PC-9 (cell line): ENCODE measurements at regions not wholly inside any gene's neighbourhood (a gene's known extent, or its start where the extent isn't known, plus 50 kb on each side); places are given as distances from the start of the nearest gene placed in this dataset.
A peak's percentile ranks its signal among the peaks of the same experiment; 100 is the strongest.

Source experiments
- BruUV-seq: library from RNA; stranded (reverse); fragments of 400-500 nt; replicated peaks from 2 replicates; lab custom pipeline; 2021; lab: Mats Ljungman, UMichigan
- CTCF ChIA-PET: fragments of 300-600 bp; sonication (Branson Sonifier 250); formaldehyde crosslinking; loops from one replicate; lab custom pipeline; 2022; ENCODE audit warnings: antibody characterized with exemption; lab: Charles Lee
- POLR2A ChIA-PET: fragments of 300-600 bp; sonication (Branson Sonifier 250); formaldehyde crosslinking; loops from one replicate; lab custom pipeline; 2022; ENCODE audit warnings: antibody characterized with exemption; ENCODE audit not compliant: unreplicated experiment; lab: Charles Lee
- DNase-seq, 2 experiments: peaks; one replicate each; pipeline versions ENCODE4 v3.0.0 to v3.0.0-alpha.2; 2015 to 2022; ENCODE audit warnings: mixed read lengths in 1 of 2
- H2AFZ ChIP-seq: fragments of 200-600 bp; sonication (generic); 2 replicates; pipeline ENCODE4 v1.8.1; 2017; ENCODE audit warnings: antibody characterized with exemption
- H3F3A ChIP-seq: fragments of 200-600 bp; sonication (generic); 2 replicates; pipeline ENCODE4 v1.8.1; 2017; ENCODE audit warnings: antibody characterized with exemption, mild to moderate bottlenecking, low read depth; ENCODE audit not compliant: insufficient read depth
- H3K27ac ChIP-seq: fragments of 200-600 bp; sonication (generic); 2 replicates; pipeline ENCODE4 v1.6.1; 2016; ENCODE audit warnings: mixed run types
- H3K27me3 ChIP-seq: fragments of 200-600 bp; sonication (generic); 2 replicates; pipeline ENCODE4 v1.6.1; 2016; ENCODE audit warnings: low read depth, mixed run types; ENCODE audit not compliant: insufficient read depth
- H3K36me3 ChIP-seq: fragments of 200-600 bp; sonication (generic); 2 replicates; pipeline ENCODE4 v1.6.1; 2016; ENCODE audit warnings: low read depth, mixed run types
- H3K4me1 ChIP-seq: fragments of 200-600 bp; sonication (generic); replicated peaks from 2 replicates; pipeline ENCODE4 v1.6.1; 2016; ENCODE audit warnings: mixed run types; ENCODE audit not compliant: insufficient read depth
- H3K4me2 ChIP-seq: fragments of 200-600 bp; sonication (generic); 2 replicates; pipeline ENCODE4 v1.6.1; 2017; ENCODE audit warnings: mixed run types
- H3K4me3 ChIP-seq: fragments of 200-600 bp; sonication (generic); 2 replicates; pipeline ENCODE4 v1.6.1; 2016; ENCODE audit warnings: mixed run types
- H3K79me2 ChIP-seq: fragments of 200-600 bp; sonication (generic); 2 replicates; pipeline ENCODE4 v1.6.1; 2017; ENCODE audit warnings: low read depth, mixed run types
- H3K9me2 ChIP-seq: fragments of 200-600 bp; sonication (generic); 2 replicates; pipeline ENCODE4 v1.8.1; 2017; ENCODE audit warnings: mild to moderate bottlenecking; ENCODE audit not compliant: insufficient read depth
- H3K9me3 ChIP-seq: fragments of 200-600 bp; sonication (generic); 2 replicates; pipeline ENCODE4 v1.8.1; 2016; ENCODE audit warnings: low read depth; ENCODE audit not compliant: insufficient read depth
- H4K20me1 ChIP-seq: fragments of 200-600 bp; sonication (generic); 2 replicates; pipeline ENCODE4 v1.8.1; 2017; ENCODE audit not compliant: insufficient read depth
- EZH2 ChIP-seq: fragments of 200-600 bp; sonication (generic); IDR thresholded peaks from 2 replicates; pipeline ENCODE4 v1.8.0; 2017; ENCODE audit warnings: antibody characterized with exemption, low read depth
- intact Hi-C: fragments of 100-400 bp; cut with micrococcal nuclease; formaldehyde crosslinking; loops from one replicate; pipeline ENCODE4 v1.10.0; 2022; ENCODE audit not compliant: unreplicated experiment
- TF ChIP-seq, protein P1 (sequence below): fragments of 200-600 bp; sonication (generic); conservative IDR thresholded peaks from 2 replicates; pipeline ENCODE4 v1.6.1; 2017; ENCODE audit warnings: mixed run types, antibody characterized with exemption, mild to moderate bottlenecking, moderate library complexity

DNA sequence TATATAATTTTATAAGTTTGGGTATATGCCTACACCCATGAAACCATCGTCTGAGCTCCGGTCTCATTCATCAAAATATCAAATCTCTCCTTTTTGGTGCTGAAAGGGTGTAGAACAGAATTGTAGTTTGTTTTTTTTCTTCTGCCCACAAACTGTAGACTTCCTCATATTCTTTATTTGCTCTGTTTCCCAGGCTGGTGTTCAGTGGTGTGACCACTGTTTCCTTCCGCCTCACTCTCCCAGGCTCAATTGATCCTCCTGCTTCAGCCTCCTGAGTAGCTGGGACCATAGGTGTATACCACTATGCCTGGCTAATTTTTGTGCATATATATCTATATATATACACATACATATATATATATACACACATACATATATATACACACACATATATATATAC, 139.6 kb upstream of the HCRTR2 start:
- ChIA-PET POLR2A (no interaction called here), CTCF (no interaction called here)
- Histone ChIP-seq H4K20me1 (no peaks in the 10 kb centered on the region), H3K27me3 (no peaks in the 10 kb centered on the region), H3K4me1 (0 out of 2 replicates have a peak, but pooled peaks cover 3% of the 10 kb centered on the region), H3K36me3 (no peaks in the 10 kb centered on the region), H2AFZ (no peak overlapping the region), H3K27ac (no peak overlapping the region), H3K4me2 (no peak overlapping the region), H3F3A (no peaks in the 10 kb centered on the region; the same call in 1 of the 2 replicates), H3K79me2 (no peaks in the 10 kb centered on the region), H3K9me2 (no peaks in the 10 kb centered on the region), H3K4me3 (no peak overlapping the region), H3K9me3 (no peaks in the 10 kb centered on the region)
- BruUV-seq, result no TSS peak
- no peak for DNase-seq
- intact Hi-C loops, result no loop called here
- no peak for TF ChIP-seq EZH2
- TF ChIP-seq, protein P1, sequence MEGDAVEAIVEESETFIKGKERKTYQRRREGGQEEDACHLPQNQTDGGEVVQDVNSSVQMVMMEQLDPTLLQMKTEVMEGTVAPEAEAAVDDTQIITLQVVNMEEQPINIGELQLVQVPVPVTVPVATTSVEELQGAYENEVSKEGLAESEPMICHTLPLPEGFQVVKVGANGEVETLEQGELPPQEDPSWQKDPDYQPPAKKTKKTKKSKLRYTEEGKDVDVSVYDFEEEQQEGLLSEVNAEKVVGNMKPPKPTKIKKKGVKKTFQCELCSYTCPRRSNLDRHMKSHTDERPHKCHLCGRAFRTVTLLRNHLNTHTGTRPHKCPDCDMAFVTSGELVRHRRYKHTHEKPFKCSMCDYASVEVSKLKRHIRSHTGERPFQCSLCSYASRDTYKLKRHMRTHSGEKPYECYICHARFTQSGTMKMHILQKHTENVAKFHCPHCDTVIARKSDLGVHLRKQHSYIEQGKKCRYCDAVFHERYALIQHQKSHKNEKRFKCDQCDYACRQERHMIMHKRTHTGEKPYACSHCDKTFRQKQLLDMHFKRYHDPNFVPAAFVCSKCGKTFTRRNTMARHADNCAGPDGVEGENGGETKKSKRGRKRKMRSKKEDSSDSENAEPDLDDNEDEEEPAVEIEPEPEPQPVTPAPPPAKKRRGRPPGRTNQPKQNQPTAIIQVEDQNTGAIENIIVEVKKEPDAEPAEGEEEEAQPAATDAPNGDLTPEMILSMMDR, result no peak

DNA sequence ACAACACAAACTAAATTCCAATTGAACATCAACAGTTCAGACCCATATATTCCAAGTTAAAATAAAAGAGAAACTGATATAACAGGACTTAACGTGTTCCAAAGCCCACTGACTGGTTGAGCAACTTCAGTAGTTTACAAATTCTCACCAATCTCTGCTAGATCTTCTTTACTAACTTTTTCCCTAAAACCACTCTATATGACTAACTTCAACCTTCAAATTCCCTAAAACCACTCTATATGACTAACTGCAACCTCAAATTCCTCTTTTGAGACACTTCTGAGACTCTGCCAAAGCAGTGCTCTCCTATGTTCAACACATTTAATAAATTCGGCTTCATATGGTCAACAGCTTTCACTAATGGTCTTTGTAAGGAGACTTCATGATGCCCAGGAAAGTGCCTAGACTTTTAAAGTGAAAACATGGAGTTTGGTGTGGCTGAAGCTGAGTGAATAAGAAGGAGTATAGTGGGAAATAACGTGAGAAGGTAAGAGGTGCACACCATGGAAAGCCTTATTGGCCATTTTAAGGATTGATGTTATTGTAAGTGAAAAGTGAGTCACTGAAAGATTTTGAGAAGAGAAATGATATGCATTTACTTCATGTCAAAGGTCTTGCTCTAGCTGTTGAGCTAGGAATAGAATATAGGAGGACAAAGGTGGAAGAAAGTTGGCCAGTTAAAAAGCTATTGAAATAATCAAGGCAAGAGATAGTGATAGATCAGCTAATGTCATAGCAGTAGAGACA, 134.0 kb upstream of the HCRTR2 start:
- H4K20me1 ChIP-seq, result no peaks in the 10 kb centered on the region
- H3K9me2 ChIP-seq, result no peaks in the 10 kb centered on the region
- H3K4me1 ChIP-seq, result peaks cover 12% of the 10 kb centered on the region
- ChIA-PET POLR2A (no interaction called here), CTCF (no interaction called here)
- H3K27me3 ChIP-seq, result no peaks in the 10 kb centered on the region
- peak overlapping the region; percentile 63; the same call in 1 of the 2 replicates for H2AFZ ChIP-seq
- peak overlapping the region; percentile 43 for H3K4me2 ChIP-seq
- no TSS peak for BruUV-seq
- H3K9me3 ChIP-seq, result no peaks in the 10 kb centered on the region
- no peaks in the 10 kb centered on the region for H3K36me3 ChIP-seq
- DNase-seq, result peak in 1 of 2 experiments; percentile 38
- no peaks in the 10 kb centered on the region for H3K79me2 ChIP-seq
- no peak overlapping the region for H3K4me3 ChIP-seq
- no peaks in the 10 kb centered on the region; the same call in 1 of the 2 replicates for H3F3A ChIP-seq
- intact Hi-C loops, result no loop called here
- TF ChIP-seq, protein P1, result no peak
- TF ChIP-seq EZH2, result no peak
- no peak overlapping the region for H3K27ac ChIP-seq

DNA sequence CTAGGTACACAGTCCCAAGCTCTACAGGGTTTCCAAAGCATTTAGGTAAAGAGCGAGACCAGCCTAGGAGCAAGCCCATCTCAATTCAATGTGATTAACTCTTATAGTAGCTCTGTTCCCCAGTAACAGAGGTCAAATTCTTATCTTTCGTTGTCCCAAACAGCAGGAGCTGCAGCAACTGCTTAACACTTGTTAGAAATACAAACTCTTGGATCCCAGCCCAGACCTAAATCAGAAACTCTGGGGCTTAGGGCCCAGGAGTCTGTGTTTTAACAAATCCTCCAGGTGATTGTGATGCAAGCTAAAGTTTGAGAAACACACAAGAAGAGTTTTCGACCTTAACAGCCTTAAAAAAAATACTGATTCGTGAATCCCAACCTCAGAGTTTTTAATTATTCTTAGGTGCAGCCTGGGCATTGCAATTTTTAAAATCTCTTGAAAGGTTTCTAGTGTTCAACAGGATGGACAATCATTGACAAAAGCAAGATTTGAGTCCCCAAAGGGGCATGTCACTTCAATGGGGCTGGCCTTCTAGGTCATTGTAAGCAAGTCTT, 127.4 kb upstream of the HCRTR2 start:
- H3F3A ChIP-seq, result no peaks in the 10 kb centered on the region; the same call in 1 of the 2 replicates
- H4K20me1 ChIP-seq, result no peaks in the 10 kb centered on the region
- no peak overlapping the region for H3K4me3 ChIP-seq
- intact Hi-C loops, result no loop called here
- no peaks in the 10 kb centered on the region for H3K9me3 ChIP-seq
- no peak overlapping the region for H3K27ac ChIP-seq
- ChIA-PET POLR2A (no interaction called here), CTCF (no interaction called here)
- H3K9me2 ChIP-seq, result no peaks in the 10 kb centered on the region
- H3K79me2 ChIP-seq, result no peaks in the 10 kb centered on the region
- BruUV-seq, result no TSS peak
- H3K4me1 ChIP-seq, result no peaks in the 10 kb centered on the region
- H3K36me3 ChIP-seq, result no peaks in the 10 kb centered on the region
- no peak for DNase-seq
- TF ChIP-seq, protein P1, result no peak
- TF ChIP-seq EZH2, result no peak
- H3K4me2 ChIP-seq, result no peak overlapping the region
- peak overlapping the region; percentile 27; the same call in 1 of the 2 replicates for H2AFZ ChIP-seq
- H3K27me3 ChIP-seq, result no peaks in the 10 kb centered on the region
